Mesothelial cell of epicardium (in vitro differentiated cells): ENCODE measurements at regions not wholly inside any gene's neighbourhood (a gene's known extent, or its start where the extent isn't known, plus 50 kb on each side); places are given as distances from the start of the nearest gene placed in this dataset.

Experiments
- DNase-seq, 2 experiments: peaks; one replicate each; pipeline ENCODE4 v3.0.0; 2021; ENCODE audit warnings: low spot score in 2 of 2; ENCODE audit not compliant: unreplicated experiment in 2 of 2
- H3K27ac Mint-ChIP-seq: 2 replicates; pipeline ENCODE4 v1.8.0; 2021; ENCODE audit warnings: mixed read lengths
- H3K27me3 Mint-ChIP-seq: 2 replicates; pipeline ENCODE4 v1.8.0; 2021; ENCODE audit warnings: low read depth, mixed read lengths
- H3K36me3 Mint-ChIP-seq: 2 replicates; pipeline ENCODE4 v1.8.0; 2021; ENCODE audit warnings: mixed read lengths
- H3K4me1 Mint-ChIP-seq: 2 replicates; pipeline ENCODE4 v1.8.0; 2021; ENCODE audit warnings: mixed read lengths
- H3K4me3 Mint-ChIP-seq: 2 replicates; pipeline ENCODE4 v1.8.0; 2021; ENCODE audit warnings: mild to moderate bottlenecking, moderate library complexity, mixed read lengths
- H3K9me3 Mint-ChIP-seq: 2 replicates; pipeline ENCODE4 v1.8.0; 2021; ENCODE audit warnings: mixed read lengths
- TF ChIP-seq, protein P1 (sequence below): fragments of 200-600 bp; sonication (generic); IDR thresholded peaks from one replicate; pipeline ENCODE4 v1.5.0; 2021; ENCODE audit warnings: antibody characterized with exemption; ENCODE audit not compliant: unreplicated experiment

DNA sequence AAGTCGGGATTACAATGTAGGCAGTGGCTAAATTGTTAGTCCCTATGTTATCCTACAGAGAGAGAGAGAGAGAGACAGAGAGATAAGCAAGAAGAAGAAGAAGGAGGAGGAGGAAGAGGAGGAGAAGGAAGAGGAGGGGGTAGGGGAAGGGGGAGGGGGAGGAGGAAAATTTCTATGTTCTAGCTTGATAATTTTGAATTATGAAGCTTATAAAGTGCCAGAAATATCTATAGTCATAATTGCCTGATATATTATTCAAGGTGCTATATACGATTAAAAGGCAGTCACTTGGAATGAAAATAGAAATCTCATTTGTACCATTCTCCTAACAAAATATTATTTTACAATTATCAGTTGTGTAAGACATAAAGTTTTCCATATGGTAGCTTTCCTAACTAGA, 122.4 kb upstream of the PRR32 start:
- no peaks in the 10 kb centered on the region for H3K36me3 Mint-ChIP-seq
- TF ChIP-seq, protein P1, sequence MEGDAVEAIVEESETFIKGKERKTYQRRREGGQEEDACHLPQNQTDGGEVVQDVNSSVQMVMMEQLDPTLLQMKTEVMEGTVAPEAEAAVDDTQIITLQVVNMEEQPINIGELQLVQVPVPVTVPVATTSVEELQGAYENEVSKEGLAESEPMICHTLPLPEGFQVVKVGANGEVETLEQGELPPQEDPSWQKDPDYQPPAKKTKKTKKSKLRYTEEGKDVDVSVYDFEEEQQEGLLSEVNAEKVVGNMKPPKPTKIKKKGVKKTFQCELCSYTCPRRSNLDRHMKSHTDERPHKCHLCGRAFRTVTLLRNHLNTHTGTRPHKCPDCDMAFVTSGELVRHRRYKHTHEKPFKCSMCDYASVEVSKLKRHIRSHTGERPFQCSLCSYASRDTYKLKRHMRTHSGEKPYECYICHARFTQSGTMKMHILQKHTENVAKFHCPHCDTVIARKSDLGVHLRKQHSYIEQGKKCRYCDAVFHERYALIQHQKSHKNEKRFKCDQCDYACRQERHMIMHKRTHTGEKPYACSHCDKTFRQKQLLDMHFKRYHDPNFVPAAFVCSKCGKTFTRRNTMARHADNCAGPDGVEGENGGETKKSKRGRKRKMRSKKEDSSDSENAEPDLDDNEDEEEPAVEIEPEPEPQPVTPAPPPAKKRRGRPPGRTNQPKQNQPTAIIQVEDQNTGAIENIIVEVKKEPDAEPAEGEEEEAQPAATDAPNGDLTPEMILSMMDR, result no peak
- no peaks in the 10 kb centered on the region for H3K27me3 Mint-ChIP-seq
- H3K9me3 Mint-ChIP-seq, result peaks cover 42% of the 10 kb centered on the region
- H3K27ac Mint-ChIP-seq, result no peak overlapping the region
- no peaks in the 10 kb centered on the region for H3K4me1 Mint-ChIP-seq
- no peak overlapping the region for H3K4me3 Mint-ChIP-seq
- no peak for DNase-seq

DNA sequence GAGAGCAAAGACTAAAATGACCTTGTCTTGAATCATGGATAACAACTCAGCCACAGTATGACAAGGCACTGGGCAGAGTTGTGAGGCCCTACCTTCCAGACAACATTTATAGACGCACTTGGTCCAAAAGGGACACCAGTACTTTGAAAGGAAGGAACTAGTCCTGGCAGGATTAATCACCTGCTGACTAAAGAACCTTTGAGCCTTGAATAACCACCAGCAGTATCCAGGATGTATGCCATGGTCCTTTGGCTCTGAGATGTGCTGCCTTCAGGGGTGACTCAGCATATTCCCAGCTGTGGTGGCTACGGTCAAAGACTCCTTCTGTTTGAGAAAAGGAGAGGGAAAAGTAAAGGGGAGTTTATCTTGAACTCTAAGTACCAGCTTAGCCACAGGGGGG, 118.1 kb upstream of the PRR32 start:
- Mint-ChIP-seq H3K27ac (no peak overlapping the region), H3K27me3 (no peaks in the 10 kb centered on the region), H3K4me1 (no peaks in the 10 kb centered on the region), H3K36me3 (no peaks in the 10 kb centered on the region), H3K4me3 (no peak overlapping the region), H3K9me3 (peaks cover 60% of the 10 kb centered on the region)
- no peak for DNase-seq
- TF ChIP-seq, protein P1, result no peak

DNA sequence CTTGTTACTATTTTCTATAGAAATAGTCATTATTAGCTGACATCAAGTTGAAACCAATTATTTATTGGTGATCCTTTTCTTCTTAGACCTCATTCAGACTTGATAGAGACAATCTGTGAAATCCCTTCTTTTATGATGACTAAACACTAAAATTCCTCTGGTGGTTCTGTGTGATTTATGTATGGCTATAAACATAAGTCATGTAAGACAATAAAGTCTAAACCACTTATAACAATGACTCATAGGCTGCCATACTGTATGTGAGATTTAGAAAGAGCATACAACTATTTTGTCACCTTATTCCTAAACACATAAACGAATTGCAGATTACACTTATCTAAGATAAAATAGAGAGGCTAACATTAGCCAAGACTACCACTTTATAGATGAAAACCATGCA, 101.1 kb upstream of the PRR32 start:
- H3K4me3 Mint-ChIP-seq, result no peak overlapping the region
- H3K27me3 Mint-ChIP-seq, result no peaks in the 10 kb centered on the region
- H3K4me1 Mint-ChIP-seq, result no peaks in the 10 kb centered on the region
- H3K27ac Mint-ChIP-seq, result no peak overlapping the region
- DNase-seq, result no peak
- H3K9me3 Mint-ChIP-seq, result peaks cover 35% of the 10 kb centered on the region
- TF ChIP-seq, protein P1, result no peak
- H3K36me3 Mint-ChIP-seq, result no peaks in the 10 kb centered on the region

DNA sequence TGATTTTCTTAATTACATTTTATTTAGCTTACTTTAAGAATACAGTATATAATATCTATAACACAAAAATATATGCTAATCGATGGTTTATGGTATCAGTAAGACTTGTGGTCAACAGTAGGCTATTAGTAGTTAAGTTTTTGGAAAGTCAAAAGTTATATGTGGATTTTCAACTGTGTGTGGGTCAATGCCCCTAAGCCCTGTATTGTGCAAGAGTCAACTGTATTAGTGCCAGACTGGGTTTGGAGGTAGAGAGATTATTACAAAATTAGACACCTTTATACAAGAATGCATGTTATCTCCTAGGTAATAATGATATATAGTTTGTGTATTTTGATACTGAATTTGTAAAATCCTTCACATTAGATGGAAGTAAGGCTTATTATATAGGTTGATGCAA, 100.3 kb upstream of the PRR32 start:
- H3K9me3 Mint-ChIP-seq, result peaks cover 35% of the 10 kb centered on the region
- TF ChIP-seq, protein P1, result no peak

DNA sequence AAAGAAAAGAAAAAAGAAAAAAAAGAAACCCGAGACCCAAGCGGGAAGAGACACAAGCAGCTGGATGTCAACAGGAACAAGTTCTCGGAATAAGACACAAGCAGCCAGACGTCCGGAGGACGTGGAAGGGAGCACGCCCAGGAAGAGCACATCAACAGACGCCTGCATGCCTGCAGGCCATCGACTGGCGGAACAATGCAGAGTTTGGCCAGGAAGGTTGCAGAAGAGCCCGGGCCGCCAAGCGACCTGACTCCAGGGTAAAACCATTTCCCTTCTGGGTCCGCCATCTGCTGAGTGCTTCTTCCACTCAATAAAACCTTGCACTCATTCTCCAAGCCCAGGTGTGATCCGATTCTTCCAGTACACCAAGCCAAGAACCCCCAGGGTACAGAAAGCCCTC, 95.6 kb upstream of the PRR32 start:
- Mint-ChIP-seq H3K27me3 (no peaks in the 10 kb centered on the region), H3K4me1 (no peaks in the 10 kb centered on the region), H3K36me3 (no peaks in the 10 kb centered on the region), H3K9me3 (peaks cover 26% of the 10 kb centered on the region), H3K4me3 (no peak overlapping the region), H3K27ac (no peak overlapping the region)
- TF ChIP-seq, protein P1, result no peak
- DNase-seq, result no peak

More for the DNA sequence above, 100.3 kb upstream of the PRR32 start:
- Mint-ChIP-seq H3K4me3 (no peak overlapping the region), H3K36me3 (no peaks in the 10 kb centered on the region), H3K27ac (no peak overlapping the region), H3K4me1 (no peaks in the 10 kb centered on the region), H3K27me3 (no peaks in the 10 kb centered on the region)
- no peak for DNase-seq

DNA sequence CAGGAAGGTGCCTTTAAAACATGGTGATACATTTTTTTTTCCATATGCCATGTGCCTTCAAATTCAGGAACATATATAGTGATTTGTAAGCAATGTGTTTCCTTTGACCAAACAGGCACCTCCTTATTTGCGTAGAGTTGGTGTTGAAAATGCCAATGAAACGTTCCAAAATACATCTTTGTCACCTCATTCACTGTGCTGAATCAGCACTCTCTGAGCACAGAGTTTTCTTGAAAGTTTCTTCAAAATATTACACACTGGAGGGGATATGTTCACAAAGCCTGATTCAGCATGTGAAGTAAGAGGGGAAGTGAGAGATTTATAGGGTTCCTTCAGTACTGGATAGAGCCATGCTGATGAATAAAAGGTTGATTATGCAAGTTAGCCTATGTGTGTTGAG, 85.7 kb upstream of the PRR32 start:
- DNase-seq, result no peak
- no peaks in the 10 kb centered on the region for H3K36me3 Mint-ChIP-seq
- H3K27me3 Mint-ChIP-seq, result peaks cover 1% of the 10 kb centered on the region
- no peak overlapping the region for H3K27ac Mint-ChIP-seq
- TF ChIP-seq, protein P1, result no peak
- no peak overlapping the region for H3K4me3 Mint-ChIP-seq
- H3K9me3 Mint-ChIP-seq, result peaks cover 12% of the 10 kb centered on the region
- H3K4me1 Mint-ChIP-seq, result no peaks in the 10 kb centered on the region
